H7 (cell line): ENCODE measurements at regions not wholly inside any gene's neighbourhood (a gene's known extent, or its start where the extent isn't known, plus 50 kb on each side); places are given as distances from the start of the nearest gene placed in this dataset.
A peak's percentile ranks its signal among the peaks of the same experiment; 100 is the strongest.
"Not testable (repeated sequence)": the region's sequence is repeated elsewhere in the genome, so short reads cannot be mapped to it uniquely, and the experiment has no call there.

Experiments used
- DNase-seq: peaks from one replicate; pipeline ENCODE4 v3.0.0; 2012
- H3K27me3 ChIP-seq: 2 replicates; pipeline ENCODE4 v1.6.0; 2011; ENCODE audit warnings: mild to moderate bottlenecking, low read length; ENCODE audit not compliant: control insufficient read depth, insufficient read depth
- H3K36me3 ChIP-seq: replicated peaks from 2 replicates; pipeline ENCODE4 v1.5.1; 2011; ENCODE audit warnings: low read length; ENCODE audit not compliant: control insufficient read depth, insufficient read depth
- H3K4me3 ChIP-seq: 2 replicates; pipeline ENCODE4 v1.5.1; 2011; ENCODE audit warnings: low read depth, mild to moderate bottlenecking, control low read depth, low read length, moderate library complexity; ENCODE audit not compliant: insufficient read depth

DNA sequence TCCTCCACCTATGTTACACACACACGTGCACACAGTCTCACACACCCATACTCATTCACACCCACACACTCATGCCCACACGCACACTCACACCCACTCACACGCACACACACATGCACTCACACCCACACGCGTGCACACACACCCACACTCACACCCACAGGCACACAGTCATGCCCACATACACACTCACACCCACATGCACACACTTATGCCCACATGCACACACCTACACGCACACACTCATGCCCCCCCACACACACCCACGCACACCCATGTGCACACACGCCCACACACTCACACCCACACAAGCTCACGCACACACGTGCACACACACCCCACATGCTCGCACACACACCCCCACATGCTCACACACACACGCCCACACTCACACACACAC is 140.0 kb downstream of the F11 start:
- Histone ChIP-seq H3K36me3 (no peaks in the 10 kb centered on the region), H3K27me3 (no peaks in the 10 kb centered on the region), H3K4me3 (no peak overlapping the region)
- DNase-seq = no peak

DNA sequence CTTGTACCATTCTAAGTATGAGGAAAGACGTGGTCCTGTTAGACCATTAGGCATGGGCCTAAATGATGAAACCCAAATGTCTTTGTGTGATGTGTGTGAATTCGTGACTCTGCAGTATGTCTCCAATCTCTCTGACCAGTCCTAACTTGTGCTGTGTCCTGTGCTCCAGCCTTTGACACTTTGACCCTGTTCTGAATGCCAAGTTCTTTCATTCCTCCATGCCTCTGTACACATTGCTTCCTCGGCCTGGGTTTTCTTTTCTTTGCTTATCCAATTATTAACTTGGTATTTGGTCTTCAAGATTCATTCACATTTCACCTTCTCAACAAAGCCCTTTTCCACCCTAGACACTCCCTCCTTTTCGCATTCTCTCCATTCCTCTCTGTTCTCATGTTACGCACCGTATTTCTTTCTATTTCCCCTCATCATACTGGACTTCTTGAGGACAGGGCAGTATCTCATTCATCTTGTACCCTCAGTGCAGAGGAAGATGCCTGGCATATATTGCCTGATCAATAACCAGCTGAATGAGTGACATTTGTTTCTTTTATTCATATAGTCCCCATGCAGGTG is 138.7 kb downstream of the F11 start:
- Histone ChIP-seq H3K4me3 (no peak overlapping the region), H3K36me3 (no peaks in the 10 kb centered on the region), H3K27me3 (no peaks in the 10 kb centered on the region)
- DNase-seq = no peak

DNA sequence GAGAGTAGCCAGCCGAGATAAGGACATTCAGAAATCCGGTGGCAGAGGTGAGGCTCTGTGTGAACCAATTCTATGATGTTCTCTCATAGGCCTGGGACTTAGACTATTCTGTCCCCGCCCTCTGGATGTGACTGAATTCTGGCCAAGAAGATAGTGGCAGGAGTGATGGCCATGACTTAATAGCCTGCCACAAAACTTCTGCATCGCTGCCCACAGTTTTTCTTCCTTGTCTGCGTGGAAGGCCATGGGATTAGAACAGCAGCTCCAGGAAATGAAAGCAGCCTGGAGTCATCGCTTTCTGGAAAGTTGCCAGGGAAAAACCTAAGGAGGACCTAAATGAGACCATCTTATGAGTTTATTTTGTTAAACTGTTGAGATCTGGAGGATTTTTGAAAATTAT is 134.7 kb downstream of the F11 start:
- DNase-seq = no peak
- no peaks in the 10 kb centered on the region for H3K36me3 ChIP-seq
- H3K27me3 ChIP-seq = no peaks in the 10 kb centered on the region
- H3K4me3 ChIP-seq = no peak overlapping the region

DNA sequence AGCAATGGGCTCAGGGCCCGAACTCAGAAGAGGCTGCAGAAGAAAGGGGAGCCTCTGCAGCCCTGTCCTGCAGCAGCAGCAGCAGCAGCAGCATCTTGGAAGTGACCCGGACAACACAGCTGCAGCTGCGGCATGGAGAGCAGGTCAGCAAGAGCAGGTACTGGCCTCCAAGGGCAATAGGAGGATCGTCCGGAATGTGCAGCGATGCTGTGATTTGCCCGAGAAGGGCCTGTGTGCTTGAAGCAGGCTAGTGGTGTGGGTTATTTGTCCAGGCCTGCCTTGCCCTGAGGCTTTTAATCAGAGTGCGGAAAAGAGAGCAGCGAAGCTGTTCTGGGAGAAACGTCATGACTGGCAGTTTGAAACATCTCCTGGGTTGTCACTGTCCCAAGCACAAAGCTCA is 126.0 kb downstream of the F11 start:
- Histone ChIP-seq H3K36me3 (no peaks in the 10 kb centered on the region), H3K27me3 (no peaks in the 10 kb centered on the region), H3K4me3 (no peak overlapping the region)
- no peak for DNase-seq

DNA sequence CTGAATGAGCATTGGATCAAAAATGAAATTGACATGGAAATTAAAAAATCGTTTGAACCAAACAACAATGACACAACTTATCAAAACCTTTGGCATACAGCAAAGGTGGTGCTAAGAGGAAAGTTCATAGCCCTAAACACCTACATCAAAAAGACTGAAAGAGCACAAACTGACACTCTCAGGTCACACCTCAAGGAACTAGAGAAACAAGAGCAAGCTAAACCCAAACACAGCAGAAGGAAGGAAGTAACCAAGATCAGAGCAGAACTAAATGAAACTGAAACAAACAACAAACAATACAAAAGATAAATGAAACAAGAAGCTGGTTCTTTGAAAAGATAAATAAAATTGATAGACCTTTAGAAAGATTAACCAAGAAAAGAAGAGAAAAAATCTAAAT is 118.3 kb downstream of the F11 start:
- not testable (repeated sequence) for H3K36me3 ChIP-seq, H3K27me3 ChIP-seq, DNase-seq, H3K4me3 ChIP-seq

DNA sequence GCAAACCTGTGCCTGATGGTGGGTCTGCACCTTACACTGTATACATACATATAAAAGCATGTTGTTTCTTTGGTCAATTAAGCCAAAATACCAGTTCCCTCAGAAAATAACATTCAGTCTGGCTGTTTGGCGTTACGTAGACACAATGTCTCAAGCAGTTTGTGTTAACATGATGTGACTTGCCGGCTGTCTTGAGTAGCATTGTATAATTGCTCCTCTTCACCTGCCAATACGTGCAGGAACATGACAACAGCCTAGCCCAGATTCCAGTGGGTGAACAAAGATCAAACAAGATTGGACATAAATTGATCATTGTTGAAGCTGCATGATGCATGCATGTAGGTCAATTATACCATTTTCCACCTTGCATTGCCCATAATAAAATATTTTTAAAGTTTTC is 102.3 kb downstream of the F11 start:
- H3K27me3 ChIP-seq = no peaks in the 10 kb centered on the region
- H3K4me3 ChIP-seq = no peak overlapping the region
- no peaks in the 10 kb centered on the region for H3K36me3 ChIP-seq
- DNase-seq = no peak

DNA sequence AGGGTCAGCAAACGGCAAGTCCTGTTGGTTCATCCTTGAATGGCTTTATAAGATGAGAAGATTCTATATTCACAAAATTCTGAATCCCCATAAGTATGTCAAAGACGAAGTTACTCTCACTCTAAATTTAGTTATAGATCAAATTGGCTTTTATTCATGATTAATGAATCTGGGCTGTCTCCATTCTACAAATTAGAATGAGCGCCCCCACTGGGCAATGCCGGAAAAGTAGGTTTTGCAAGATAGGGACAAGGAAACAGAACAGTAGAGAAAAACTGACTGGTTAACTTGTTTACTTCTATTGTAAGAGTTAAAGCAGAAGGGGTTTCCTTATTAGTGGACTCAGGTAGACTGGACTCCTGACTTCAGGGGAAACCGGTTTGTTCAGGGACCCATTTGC is 100.3 kb downstream of the F11 start:
- Histone ChIP-seq H3K36me3 (no peaks in the 10 kb centered on the region), H3K27me3 (no peaks in the 10 kb centered on the region), H3K4me3 (no peak overlapping the region)
- DNase-seq = no peak

DNA sequence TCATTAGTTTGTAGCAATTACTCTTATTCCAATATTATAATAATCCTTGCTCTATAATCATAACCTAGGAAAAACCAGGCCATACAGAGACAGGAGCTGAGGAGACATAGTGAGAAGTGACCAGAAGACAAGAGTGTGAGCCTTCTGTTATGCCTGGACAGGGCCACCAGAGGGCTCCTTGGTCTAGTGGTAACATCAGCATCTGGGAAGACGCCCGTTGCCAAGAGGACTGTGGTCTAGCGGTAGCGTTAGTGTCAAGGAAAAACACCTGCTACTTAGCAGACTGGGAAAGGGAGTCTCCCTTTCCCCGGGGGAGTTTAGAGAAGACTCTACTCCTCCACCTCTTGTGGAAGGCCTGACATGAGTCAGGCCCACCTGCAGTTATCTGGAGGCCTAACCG is 97.0 kb downstream of the F11 start:
- not testable (repeated sequence) for H3K36me3 ChIP-seq, H3K27me3 ChIP-seq, H3K4me3 ChIP-seq, DNase-seq

DNA sequence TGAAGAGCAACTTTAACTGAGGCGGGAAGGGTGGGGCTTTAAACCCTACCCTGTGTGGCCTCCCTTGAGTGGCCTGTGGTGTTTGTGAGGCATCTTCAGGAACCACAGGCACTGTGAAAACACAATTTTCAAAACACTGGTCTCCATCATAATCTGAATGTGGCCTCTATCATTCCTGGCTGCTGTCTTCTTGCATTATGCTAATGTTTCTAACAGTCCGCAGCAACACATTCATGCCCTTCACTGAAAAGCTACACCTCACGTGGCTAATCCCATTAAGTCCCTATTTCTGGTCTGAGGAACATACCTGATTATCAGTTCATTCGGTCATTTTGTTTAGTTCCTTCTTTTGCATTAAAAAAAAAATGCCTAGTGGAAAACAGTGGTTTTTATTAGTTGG is 94.6 kb downstream of the F11 start:
- no peak for DNase-seq

DNA sequence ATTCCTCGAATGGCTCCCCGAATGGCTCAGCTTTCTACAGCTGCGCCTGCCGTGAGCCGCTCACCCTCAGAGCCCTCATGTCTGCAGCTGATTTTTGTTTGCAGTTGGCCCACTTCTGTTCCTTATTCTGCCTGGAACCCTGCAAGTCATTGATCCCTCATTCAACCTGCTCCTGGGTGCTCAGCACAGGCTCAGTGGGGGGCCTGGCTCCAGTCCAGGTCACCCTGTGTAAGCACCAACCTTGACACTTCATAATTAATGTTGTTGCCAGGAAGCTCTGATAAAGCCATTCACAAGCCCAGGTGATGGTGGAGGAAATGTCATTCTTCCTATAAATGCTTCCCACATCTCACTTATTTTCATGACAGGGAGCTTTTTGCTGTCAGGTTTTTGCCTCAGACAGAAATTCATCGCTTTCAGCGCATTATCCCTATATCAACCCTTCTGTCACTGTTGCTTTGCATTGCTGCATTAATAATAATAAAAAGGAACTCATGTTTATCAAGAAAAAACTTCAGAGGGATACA is 85.7 kb downstream of the F11 start:
- H3K27me3 ChIP-seq = peaks cover 19% of the 10 kb centered on the region
- H3K36me3 ChIP-seq = no peaks in the 10 kb centered on the region
- DNase-seq = no peak
- no peak overlapping the region for H3K4me3 ChIP-seq

More for the DNA sequence above, 94.6 kb downstream of the F11 start:
- Histone ChIP-seq H3K27me3 (no peaks in the 10 kb centered on the region), H3K4me3 (no peak overlapping the region), H3K36me3 (no peaks in the 10 kb centered on the region)

DNA sequence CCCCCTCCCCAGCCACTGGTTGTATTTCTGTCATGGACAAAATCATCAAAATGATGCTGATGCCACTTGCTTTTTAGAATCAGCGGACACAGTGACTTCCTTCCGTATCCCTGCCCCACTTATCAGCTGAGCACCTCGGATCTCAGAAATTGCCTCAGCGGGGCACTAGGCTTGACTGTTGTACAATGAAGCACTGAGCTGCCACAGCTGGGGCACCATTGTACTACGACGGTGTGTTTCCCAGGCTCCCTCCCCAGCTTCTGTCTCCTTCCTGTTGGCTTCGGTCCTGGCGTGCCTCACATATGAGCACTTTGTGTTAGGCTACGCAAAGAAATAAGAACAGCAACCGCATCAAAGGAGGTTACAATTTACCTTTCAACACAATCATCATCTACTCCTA is 82.4 kb downstream of the F11 start:
- Histone ChIP-seq H3K36me3 (no peaks in the 10 kb centered on the region), H3K27me3 (peaks cover 43% of the 10 kb centered on the region), H3K4me3 (no peak overlapping the region)
- DNase-seq = peak; percentile 27

DNA sequence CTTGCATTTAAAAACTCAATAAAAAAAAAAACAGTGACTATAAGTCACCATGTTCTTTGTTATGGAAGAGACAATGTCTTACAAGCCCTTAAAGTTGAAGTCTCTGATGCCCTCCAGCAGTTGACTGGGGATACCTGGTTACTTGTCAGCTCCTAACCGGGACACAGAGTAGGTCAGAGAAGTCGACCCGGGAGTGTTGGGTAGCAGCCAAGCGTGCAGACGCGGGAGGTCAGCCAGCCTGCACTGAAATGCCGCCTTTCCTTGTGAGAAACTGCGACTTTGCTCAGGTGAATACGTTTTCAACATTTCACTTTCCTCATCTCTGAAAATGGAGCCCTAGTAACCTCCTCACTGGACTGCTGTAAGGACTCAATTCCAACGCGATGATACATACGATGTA is 81.8 kb downstream of the F11 start:
- H3K27me3 ChIP-seq = peaks cover 47% of the 10 kb centered on the region

DNA sequence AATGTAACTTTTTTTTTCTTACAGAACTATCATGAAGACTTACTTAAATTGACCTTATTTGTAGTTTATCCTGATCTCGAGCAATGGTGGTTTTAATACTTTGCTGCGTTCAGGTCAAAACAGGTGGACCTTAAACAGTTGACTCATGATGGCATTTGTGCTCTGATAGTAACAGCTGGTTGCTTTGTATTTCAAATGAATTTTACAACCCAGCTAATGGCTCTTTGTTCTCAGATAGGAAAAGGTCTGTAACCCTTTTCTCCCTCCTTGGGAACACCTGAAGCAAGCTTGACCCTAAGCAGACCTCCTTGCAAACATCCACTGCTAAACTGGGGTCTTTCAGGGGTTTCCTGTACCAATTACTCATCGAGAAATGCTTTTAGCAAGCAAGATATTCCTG is 79.2 kb downstream of the F11 start:
- Histone ChIP-seq H3K27me3 (peaks cover 50% of the 10 kb centered on the region), H3K4me3 (no peak overlapping the region), H3K36me3 (no peaks in the 10 kb centered on the region)
- peak; percentile 60 for DNase-seq

More for the DNA sequence above, 81.8 kb downstream of the F11 start:
- no peaks in the 10 kb centered on the region for H3K36me3 ChIP-seq
- DNase-seq = peak; percentile 31
- no peak overlapping the region for H3K4me3 ChIP-seq

DNA sequence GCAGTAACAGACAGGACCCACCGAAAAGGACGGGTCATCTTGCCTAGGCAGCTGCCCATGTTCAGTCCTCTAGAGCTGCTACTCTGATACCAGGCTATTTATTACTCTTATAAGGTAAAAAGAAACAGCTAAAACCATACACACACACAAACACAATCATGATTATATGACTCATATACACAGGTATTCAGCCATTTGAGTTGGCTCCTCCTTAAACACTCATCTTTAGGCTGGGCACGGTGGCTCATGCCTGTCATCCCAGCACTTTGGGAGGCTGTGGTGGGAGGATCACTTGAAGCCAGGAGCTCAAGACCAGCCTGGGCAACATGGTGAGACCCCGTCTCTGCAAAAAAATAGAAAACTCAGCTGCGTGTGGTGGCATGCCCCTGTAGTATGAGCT is 76.6 kb downstream of the F11 start:
- DNase-seq = no peak
- H3K36me3 ChIP-seq = no peaks in the 10 kb centered on the region
- H3K4me3 ChIP-seq = no peak overlapping the region
- H3K27me3 ChIP-seq = peaks cover 40% of the 10 kb centered on the region

DNA sequence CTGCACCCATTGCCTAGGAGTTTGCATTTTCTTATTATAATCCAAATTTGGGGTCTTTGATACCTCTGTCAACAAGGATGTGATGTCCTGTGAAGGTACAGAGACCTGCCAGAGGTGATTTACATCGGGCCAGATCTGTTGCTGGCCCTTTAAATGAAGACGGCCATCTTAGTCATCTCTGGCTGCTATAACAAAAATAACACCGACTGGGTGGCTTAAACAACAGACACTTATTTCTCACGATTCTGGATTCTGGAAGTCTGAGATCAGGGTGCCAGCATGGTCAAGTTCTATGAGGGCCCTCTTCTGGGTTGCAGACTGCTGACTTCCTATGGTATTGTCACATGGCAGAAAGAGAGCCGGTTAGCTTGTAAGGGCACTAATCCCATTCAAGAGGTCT is 75.7 kb downstream of the F11 start:
- H3K36me3 ChIP-seq = no peaks in the 10 kb centered on the region
- peaks cover 31% of the 10 kb centered on the region for H3K27me3 ChIP-seq
- DNase-seq = no peak

More for the DNA sequence above, 75.7 kb downstream of the F11 start:
- H3K4me3 ChIP-seq = no peak overlapping the region
